GM03348 (cell line): ENCODE measurements at regions not wholly inside any gene's neighbourhood (a gene's known extent, or its start where the extent isn't known, plus 50 kb on each side); places are given as distances from the start of the nearest gene placed in this dataset.

ENCODE experiments used
- DNase-seq: peaks from one replicate; pipeline ENCODE4 v3.0.0; 2012; ENCODE audit warnings: low spot score

DNA sequence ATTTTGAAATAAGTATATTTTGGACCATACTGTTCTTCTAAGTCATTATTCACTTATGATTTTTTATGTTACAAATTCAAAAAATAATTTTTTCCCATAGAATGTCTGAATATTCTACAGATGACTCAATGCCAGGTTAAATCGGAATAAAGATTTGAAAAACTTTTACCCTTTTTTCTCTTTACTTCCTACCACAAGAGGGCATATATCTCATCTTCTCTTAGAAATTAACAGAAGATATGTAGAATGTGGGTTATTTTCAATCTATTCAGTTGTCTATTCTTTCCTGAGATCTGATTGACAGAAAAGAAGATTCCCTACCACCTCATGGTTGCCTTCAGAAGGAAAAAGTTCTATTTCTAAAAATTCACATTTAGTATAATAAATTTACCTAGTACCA, 53.0 kb upstream of the KITLG start:
- no peak for DNase-seq

DNA sequence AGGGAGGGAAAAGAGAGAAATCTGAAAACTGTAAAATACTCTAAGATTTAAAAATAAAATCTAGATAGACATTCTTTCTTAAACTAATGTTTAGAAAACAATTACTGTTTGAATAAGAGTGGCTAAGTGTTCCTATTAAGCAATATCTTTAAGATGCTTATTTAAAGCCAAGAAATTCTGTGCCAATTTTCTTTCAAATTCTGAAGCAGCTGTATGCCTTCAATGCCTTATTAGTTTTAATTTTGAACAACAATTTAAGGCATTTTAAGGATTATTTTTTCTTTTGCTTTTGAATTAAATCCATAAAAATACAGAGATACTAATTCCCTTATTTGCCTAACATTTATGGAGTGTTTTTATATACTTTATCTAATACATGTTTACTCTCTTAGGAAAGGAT, 50.3 kb upstream of the KITLG start:
- no peak for DNase-seq
